ENCODE measurements at regions not wholly inside any gene's neighbourhood (a gene's known extent, or its start where the extent isn't known, plus 50 kb on each side); places are given as distances from the start of the nearest gene placed in this dataset.

GRCh38 chr2:196233021-196233804, 61.8 kb upstream of the STK17B start:
- Histone ChIP-seq H3K4me2 (ENCODE audit: low read length) (peak overlapping the region; percentile 20), H4K20me1 (ENCODE audit: insufficient read depth, low read length) (no peaks in the 10 kb centered on the region), H3K36me3 (ENCODE audit: insufficient read depth, low read length) (no peaks in the 10 kb centered on the region), H3F3A (ENCODE audit: insufficient read depth, low read length) (0 out of 2 replicates have a peak, but pooled peaks cover 9% of the 10 kb centered on the region), H3K9ac (ENCODE audit: low read length) (peak overlapping the region; percentile 48), H3K27me3 (ENCODE audit: insufficient read depth, low read length) (no peaks in the 10 kb centered on the region), H2AFZ (ENCODE audit: low read length) (no peak overlapping the region), H3K27ac (ENCODE audit: low read depth, low read length, poor library complexity, severe bottlenecking) (peak overlapping the region; percentile 97), H3K9me3 (ENCODE audit: low read length) (0 out of 2 replicates have a peak, but pooled peaks cover 2% of the 10 kb centered on the region), H3K9me2 (ENCODE audit: low read depth, low read length) (no peaks in the 10 kb centered on the region), H3K4me3 (ENCODE audit: low read depth, low read length, poor library complexity, severe bottlenecking) (no peak overlapping the region), H3K79me2 (ENCODE audit: insufficient read depth, low read length) (no peaks in the 10 kb centered on the region), H3K4me1 (ENCODE audit: insufficient read depth, low read length, severe bottlenecking) (peaks cover 49% of the 10 kb centered on the region)
- TF ChIP-seq EZH2 (IDR thresholded peaks at IDR 0.05; ENCODE audit: borderline replicate concordance, low read length) (no peak), CTCF (IDR thresholded peaks at IDR 0.05; ENCODE audit: low read length) (no peak)

- H3K4me1 ChIP-seq (ENCODE audit: insufficient read depth, low read length, severe bottlenecking) = peaks cover 47% of the 10 kb centered on the region
- no peaks in the 10 kb centered on the region for H3K9me2 ChIP-seq (ENCODE audit: low read depth, low read length)
- no peaks in the 10 kb centered on the region for H3K36me3 ChIP-seq (ENCODE audit: insufficient read depth, low read length)
- 0 out of 2 replicates have a peak, but pooled peaks cover 6% of the 10 kb centered on the region for H3K9me3 ChIP-seq (ENCODE audit: low read length)
- no peak overlapping the region for H3K4me3 ChIP-seq (ENCODE audit: low read depth, low read length, poor library complexity, severe bottlenecking)
- peak overlapping the region; percentile 42 for H3K9ac ChIP-seq (ENCODE audit: low read length)
- H3K79me2 ChIP-seq (ENCODE audit: insufficient read depth, low read length) = no peaks in the 10 kb centered on the region
- H4K20me1 ChIP-seq (ENCODE audit: insufficient read depth, low read length) = no peaks in the 10 kb centered on the region
- H3K4me2 ChIP-seq (ENCODE audit: low read length) = peak overlapping the region; percentile 20
- H2AFZ ChIP-seq (ENCODE audit: low read length) = no peak overlapping the region; the same call in 1 of the 2 replicates
- TF ChIP-seq EZH2 (IDR thresholded peaks at IDR 0.05; ENCODE audit: borderline replicate concordance, low read length) = no peak
- TF ChIP-seq CTCF (IDR thresholded peaks at IDR 0.05; ENCODE audit: low read length) = no peak
- H3K27me3 ChIP-seq (ENCODE audit: insufficient read depth, low read length) = no peaks in the 10 kb centered on the region
- H3F3A ChIP-seq (ENCODE audit: insufficient read depth, low read length) = 0 out of 2 replicates have a peak, but pooled peaks cover 9% of the 10 kb centered on the region
- peak overlapping the region; percentile 97 for H3K27ac ChIP-seq (ENCODE audit: low read depth, low read length, poor library complexity, severe bottlenecking)
Measured at GRCh38 chr2:196233805-196234475, 62.6 kb upstream of the STK17B start.

- Histone ChIP-seq H3K9ac (ENCODE audit: low read length) (peak overlapping the region; percentile 50), H3K27me3 (ENCODE audit: insufficient read depth, low read length) (no peaks in the 10 kb centered on the region), H3K27ac (ENCODE audit: low read depth, low read length, poor library complexity, severe bottlenecking) (peak overlapping the region; percentile 97), H3K36me3 (ENCODE audit: insufficient read depth, low read length) (no peaks in the 10 kb centered on the region), H3K79me2 (ENCODE audit: insufficient read depth, low read length) (no peaks in the 10 kb centered on the region), H3K4me3 (ENCODE audit: low read depth, low read length, poor library complexity, severe bottlenecking) (no peak overlapping the region), H2AFZ (ENCODE audit: low read length) (peak overlapping the region; percentile 95; the same call in 1 of the 2 replicates), H4K20me1 (ENCODE audit: insufficient read depth, low read length) (no peaks in the 10 kb centered on the region), H3K9me3 (ENCODE audit: low read length) (0 out of 2 replicates have a peak, but pooled peaks cover 6% of the 10 kb centered on the region), H3F3A (ENCODE audit: insufficient read depth, low read length) (0 out of 2 replicates have a peak, but pooled peaks cover 9% of the 10 kb centered on the region), H3K9me2 (ENCODE audit: low read depth, low read length) (no peaks in the 10 kb centered on the region), H3K4me1 (ENCODE audit: insufficient read depth, low read length, severe bottlenecking) (peaks cover 50% of the 10 kb centered on the region), H3K4me2 (ENCODE audit: low read length) (peak overlapping the region; percentile 20)
- TF ChIP-seq CTCF (IDR thresholded peaks at IDR 0.05; ENCODE audit: low read length) (no peak), EZH2 (IDR thresholded peaks at IDR 0.05; ENCODE audit: borderline replicate concordance, low read length) (no peak)
Measured at GRCh38 chr2:196234672-196235071, 63.3 kb upstream of the STK17B start.

Data from OCI-LY1 (cell line).